RPMI7951 (cell line): ENCODE measurements at regions not wholly inside any gene's neighbourhood (a gene's known extent, or its start where the extent isn't known, plus 50 kb on each side); places are given as distances from the start of the nearest gene placed in this dataset.
"Not testable (repeated sequence)": the region's sequence is repeated elsewhere in the genome, so short reads cannot be mapped to it uniquely, and the experiment has no call there.

ENCODE experiments used
- DNase-seq: peaks from one replicate; pipeline ENCODE4 v3.0.0-alpha.2; 2012; ENCODE audit warnings: low read depth

- no peak for DNase-seq
These were observed 92.4 kb upstream of the TMEM178A start for GRCh38 chr2:39573276-39573675.

GRCh38 chr2:39581866-39582265, 83.9 kb upstream of the TMEM178A start:
- peak; percentile 15 for DNase-seq

GRCh38 chr2:39583213-39583612, 82.5 kb upstream of the TMEM178A start:
- DNase-seq = no peak

DNA sequence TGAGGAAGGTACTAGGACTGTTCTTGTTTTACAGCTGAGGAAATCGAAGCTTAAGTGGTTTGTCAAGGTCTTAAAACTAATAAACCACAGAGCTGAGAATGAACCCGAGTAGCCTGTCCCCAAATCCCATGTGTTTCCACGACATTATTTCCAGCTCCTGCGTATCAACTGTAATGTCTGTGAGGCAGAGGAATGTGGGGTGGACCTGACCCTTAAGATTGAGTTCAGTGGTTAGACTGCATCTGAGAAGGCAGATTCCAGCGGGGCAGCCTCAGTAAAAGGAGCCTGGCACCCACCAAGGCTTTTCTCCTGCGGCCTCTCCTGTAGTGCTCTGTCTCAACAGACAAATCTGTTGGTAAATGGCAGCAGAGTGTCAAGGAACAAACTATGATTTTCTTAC, 81.9 kb upstream of the TMEM178A start:
- DNase-seq = no peak

DNA sequence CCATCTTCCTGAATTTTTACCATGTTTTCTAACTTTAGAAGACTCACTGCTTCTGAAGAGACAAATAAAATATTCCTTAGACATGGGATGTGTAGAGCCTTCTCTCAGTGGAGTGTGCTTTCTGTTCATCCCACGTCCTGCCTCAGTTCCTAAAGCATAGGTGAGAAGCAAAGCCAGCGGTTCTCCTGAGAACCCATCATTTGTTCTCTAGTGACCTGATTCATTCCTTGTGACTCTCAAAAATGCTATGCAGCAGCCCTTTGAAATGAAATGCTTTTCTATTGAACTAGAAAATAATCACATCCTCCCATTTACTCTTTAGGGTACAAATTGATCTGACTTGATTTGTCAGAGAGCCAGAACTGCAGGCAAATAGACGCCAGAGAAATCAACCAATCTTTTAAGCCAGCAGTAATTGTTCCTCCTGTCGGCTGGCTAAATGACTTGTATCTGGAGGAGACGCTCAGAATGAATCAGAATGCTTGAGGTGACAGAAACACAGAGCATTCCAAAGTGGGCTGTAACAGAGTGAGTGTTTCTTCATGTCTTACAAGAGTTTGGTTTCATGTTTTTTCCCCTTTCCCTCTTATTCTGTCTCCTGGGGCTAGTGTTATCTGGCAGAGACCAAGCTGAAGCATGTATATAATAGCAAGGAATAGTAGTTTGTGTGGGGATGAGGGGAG, 81.3 kb upstream of the TMEM178A start:
- DNase-seq = peak; percentile 29

- not testable (repeated sequence) for DNase-seq
These were observed 80.2 kb upstream of the TMEM178A start for GRCh38 chr2:39585531-39585930.

DNA sequence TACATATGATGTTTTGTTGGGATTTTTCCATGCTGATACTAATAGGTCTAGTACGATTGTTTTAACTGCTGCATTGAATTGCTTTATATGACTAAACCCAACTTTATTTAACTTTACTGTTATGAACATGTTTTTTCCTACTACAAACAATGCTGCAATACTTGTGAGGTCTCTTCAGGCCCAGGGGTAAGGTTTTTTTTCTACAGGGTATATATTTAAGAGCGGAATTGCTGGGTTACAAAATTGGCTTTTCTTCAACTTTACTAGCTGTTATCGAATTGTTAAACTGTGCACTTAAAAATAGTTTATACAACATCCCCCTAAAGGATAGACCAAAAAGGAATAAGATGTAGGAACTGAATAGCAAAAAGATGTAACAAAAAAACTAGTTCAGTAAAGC, 78.5 kb upstream of the TMEM178A start:
- no peak for DNase-seq

DNA sequence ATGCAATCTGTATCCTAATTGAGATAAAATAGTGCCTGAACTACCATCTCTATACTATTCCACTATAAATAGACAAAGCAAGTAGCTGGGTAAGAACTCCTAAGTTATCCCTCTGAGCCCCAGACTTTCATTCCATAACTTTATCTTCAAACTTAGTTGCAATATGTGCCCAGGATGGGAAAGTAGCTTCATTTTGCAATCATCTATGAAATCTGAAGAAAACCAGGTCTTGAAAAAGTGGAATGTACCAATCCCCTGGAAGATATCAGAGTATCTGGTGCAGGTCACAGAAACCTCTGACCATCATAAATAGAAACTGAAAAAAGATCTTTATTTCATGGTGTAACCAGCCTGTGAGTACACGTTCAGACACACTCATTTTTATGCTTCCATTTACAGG, 78.1 kb upstream of the TMEM178A start:
- DNase-seq = no peak

DNA sequence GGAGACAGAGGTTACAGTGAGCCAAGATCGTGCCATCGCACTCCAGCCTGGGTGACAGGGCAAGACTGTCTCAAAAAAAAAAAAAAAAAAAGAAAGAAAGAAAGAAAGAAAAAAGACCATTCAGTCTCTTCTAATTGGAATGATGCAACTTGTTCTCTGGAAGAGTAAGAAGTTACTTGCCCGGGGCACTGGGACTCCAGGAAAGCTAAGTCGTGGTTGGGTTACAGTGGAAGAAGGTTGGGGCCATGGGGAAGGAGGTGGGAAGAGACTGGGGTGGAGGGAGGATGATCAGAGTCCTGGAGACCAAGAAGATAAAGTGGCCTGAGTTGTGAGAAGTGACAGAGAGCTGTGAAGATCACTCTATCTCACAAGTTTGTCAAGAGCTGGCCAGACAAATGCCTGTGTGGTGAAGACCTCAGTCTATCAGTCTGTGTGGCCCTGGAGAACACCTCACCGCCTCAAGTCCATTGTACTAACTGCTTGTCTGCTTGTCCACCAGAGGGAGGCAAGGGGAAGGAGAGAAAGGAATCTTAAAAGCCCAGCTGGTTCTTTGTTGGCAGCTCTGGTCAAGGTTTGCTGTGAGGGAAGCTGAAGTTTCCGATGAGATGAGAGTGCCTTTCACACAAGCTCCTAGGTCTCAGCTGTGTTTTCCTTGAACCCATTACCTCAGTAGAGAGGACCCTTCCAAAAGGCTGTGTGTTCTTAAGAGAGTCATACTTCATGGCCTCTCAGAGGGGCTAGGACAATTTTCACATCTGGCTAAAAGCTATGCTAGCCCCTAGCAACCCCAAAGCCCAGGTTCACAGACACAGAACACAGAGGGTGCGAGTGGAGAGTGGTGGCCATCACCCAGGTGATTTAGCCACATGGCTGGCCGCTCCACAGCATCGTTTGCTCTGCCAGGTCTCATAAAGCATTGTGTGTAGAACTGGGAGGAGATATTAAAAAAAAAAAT, 72.0 kb upstream of the TMEM178A start:
- DNase-seq = peak; percentile 82

- no peak for DNase-seq
These were observed 70.6 kb upstream of the TMEM178A start for GRCh38 chr2:39595116-39595515.

DNA sequence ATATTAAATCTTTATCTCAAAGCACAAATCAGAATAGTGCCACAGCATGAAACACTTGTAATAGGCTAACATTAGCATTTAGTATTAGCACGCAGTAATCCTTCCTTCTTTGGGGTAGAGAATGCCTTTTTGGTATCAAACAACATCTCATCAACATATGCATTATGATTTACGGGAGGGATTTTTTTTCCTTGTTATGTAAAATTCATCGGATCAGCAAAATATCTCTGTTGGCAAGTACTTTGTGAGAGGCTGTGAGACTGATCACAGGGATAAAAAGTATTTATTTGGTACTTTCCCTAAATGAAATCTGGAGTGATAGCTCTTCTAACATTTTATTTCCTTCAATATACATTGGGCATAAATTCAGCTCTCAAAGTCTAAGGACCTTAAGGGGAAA, 68.4 kb upstream of the TMEM178A start:
- no peak for DNase-seq

DNA sequence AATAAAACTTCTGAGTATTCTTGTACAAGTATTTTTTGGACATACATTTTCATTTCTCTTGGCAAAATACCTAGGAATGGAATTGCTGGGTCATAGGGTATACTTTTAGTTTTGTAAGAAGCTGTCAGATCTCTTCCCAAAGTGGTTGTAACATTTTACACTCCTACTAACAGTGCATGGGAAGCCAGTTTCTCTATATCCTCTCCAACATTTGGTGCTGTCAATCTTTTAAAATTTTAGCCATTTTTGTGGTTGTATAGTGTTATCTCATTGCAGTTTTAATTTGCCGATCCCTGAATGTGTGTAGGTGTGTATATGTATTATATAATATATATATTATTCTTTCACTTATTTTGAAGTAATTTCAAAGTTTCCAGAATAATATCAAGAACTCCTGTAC, 63.1 kb upstream of the TMEM178A start:
- no peak for DNase-seq

GRCh38 chr2:39603436-39603835, 62.3 kb upstream of the TMEM178A start:
- DNase-seq = no peak

DNA sequence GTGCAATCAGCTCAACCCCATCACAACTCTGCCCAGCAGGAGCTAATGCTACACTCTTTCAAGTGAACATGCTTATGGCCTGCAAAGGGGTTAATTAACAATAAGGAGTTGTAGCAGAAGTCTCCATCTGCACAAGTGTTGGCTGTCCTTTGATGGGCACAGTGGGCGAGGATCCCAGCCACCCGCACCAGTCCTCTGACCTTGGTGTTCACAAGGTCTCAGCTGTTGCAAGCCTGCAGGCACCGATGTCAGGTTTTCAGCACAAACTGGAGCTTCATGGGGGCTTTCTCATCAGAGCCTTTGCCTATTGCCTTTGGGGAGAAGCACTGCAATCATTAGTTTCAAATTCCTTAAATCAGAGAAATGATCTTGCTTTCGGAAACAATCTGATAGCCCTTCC, 60.9 kb upstream of the TMEM178A start:
- DNase-seq = no peak

- DNase-seq = no peak
These were observed 59.1 kb upstream of the TMEM178A start for GRCh38 chr2:39606585-39606984.

DNA sequence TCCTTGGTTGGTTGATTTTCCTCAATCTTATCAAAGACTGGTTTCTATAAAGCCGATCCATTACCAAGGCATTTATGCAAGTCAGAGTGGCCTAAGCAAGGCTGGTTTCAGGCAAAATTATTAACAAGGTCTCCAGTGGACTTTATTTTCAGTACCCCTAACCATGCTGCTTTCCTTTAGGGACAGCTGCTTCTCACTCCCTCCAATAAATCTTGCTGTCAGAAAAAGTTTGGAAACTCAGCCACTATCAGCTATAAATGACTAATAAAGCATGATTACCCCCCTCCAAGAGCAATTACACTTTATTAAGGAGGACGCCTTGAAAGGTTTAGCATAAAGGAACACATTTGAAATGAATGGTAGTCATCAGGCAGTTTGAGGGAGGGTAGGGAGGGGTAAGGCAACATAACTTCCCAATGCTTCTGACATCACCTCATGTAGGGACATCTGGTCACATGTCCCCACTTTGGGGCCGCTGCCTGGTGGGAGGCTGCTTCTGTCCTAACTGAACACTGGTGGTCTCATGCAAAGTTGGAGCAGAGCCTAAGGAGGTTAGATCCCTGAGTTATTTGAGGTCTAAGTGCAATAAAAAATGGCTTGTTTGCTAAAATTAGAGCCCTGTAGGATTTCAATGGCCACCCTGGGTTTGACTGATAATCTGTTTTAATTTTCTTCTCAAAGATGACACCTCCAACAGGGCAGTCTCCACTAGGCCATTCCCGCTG, 58.0 kb upstream of the TMEM178A start:
- no peak for DNase-seq

GRCh38 chr2:39608263-39608575, 57.5 kb upstream of the TMEM178A start:
- DNase-seq = no peak

DNA sequence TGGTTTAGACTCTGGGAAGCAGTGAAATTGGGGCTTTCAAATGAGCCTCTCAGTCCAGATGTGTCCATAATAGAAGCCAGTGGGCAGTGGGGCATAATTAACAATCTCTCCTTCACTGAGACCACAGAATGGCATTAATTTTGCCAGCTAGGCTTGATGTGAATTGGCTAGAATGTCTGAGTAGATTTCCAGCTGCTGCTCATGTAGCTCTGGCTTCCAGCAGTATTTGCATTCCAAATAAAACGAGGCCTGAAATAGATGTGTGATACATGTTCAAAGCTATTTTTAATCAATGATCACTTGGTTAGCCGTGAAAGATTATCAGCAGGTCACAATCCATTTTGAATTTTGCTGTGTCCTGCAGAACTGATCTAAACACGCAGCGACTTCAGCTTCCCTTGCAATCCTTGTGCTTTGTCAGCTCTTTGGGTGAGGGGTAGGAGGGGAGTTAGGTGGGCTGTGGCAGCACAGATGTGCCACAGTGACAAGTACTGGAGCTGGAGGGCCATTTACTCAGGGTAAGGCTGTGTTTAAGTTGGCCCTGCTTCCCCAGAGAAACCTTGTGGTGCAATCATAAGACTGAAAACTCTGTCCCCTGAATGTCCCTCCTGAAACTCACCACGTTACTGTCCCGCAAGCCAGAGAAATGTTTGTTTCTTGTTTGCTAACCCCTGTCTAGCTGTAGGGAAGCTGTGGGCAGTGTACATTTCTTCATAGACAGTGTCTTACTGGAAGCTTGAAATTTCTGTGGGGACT, 56.9 kb upstream of the TMEM178A start:
- no peak for DNase-seq

DNA sequence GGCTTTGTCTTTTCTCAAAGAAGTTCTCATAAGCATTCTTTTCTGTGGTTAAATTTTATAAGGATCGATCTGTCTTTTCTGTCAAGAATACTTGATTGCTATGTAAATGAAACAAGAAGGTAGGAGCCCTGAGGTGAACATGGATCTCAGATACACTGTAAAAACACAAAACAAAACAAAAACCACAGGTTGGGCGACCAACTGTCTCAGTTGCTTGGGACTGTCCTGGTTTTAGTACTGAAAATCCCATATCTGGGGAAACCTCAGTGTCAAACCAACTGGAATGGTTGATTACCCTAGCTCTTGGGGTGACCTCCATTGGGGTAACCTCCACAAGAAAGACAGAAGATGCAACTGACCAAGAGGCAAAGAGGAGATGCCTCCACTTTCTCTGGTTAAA, 55.8 kb upstream of the TMEM178A start:
- DNase-seq = no peak

DNA sequence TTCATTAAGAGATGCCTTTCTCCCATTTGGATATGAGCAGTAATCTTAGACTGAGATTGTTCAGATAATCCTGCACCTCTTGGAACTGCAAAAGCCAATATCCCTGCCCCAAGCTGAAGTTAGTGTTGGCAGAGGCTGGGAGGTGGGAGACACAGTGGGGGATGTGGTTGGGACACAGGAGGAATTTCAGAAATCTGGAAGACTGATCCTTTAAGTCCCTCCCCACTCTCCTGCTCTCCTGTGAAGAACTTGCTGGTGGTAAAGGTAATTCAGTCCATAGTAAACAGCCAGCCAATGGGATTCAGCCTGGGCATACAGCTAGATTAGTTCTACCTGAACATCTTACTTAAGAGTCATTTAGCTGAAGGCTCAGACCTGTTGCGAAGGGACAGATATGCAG, 50.0 kb upstream of the TMEM178A start:
- no peak for DNase-seq
